Stomach (tissue), 4 donors: ENCODE measurements at regions not wholly inside any gene's neighbourhood (a gene's known extent, or its start where the extent isn't known, plus 50 kb on each side); places are given as distances from the start of the nearest gene placed in this dataset.

Experiments used
- CTCF ChIP-seq, 7 experiments: fragments of 450-650 bp in 4 of 7; fragments of 200-600 bp in 3 of 7; sonication (generic) in 3 of 7; IDR thresholded peaks; one replicate each; pipeline ENCODE4 v1.5.1; 2016 to 2019; ENCODE audit warnings: antibody characterized with exemption in 7 of 7, control low read depth in 2 of 7, mild to moderate bottlenecking in 1 of 7
- EP300 ChIP-seq: sonication (generic); formaldehyde crosslinking; IDR thresholded peaks from one replicate; pipeline ENCODE4 v1.6.1; 2017; ENCODE audit warnings: antibody characterized with exemption
- POLR2A ChIP-seq, 4 donors: fragments of 450-650 bp; IDR thresholded peaks; one replicate each; pipeline ENCODE4 v1.6.1; 2016; ENCODE audit warnings: antibody characterized with exemption in 4 of 4, control low read depth in 2 of 4, mild to moderate bottlenecking in 1 of 4, moderate library complexity in 1 of 4

DNA sequence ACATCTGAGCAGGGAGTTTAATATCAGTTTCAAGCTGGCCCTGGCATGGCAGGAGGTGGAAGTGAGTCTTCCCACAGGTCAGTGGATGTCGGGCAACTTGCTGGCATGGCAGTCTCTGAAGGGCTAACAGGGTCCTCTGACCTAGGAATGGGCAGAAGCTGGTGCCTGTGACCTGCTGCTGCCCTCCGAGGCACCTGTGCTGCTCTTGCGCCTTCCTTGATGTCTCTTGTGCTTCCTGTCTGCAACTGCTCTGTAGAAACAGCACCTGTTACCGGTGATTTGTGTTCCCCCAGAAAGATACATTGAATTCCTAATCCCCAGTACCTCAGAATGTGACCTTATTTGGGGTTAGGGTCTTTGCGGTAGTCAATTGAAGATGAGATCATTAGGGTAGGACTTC is 86.5 kb upstream of the SLC22A11 start:
- TF ChIP-seq POLR2A (IDR thresholded peaks at IDR 0.05) (no peak), EP300 (no peak), CTCF (IDR thresholded peaks at IDR 0.05) (no peak)
